ENCODE measurements at regions not wholly inside any gene's neighbourhood (a gene's known extent, or its start where the extent isn't known, plus 50 kb on each side); places are given as distances from the start of the nearest gene placed in this dataset.

DNA sequence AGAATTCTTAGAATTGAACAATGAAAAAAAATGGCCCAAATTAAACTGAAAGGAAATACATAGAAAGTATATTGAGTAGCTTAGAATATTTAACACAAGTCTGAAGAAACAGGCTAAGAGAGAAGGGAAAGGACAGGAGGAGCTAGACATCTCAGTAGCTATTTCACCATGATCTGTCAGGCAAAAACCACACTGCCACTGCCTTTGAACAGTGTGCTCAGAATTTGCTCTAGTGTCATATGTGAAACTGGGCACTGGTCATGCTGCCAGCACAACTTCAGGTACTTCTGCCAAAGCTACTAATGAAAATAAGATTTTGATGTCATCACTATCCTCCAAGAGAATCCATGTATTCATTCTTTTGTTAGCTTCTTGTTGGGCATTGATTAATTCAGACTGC lies 1280.8 kb upstream of the PCDH20 start:
- Histone ChIP-seq H3K4me1 (ENCODE audit: insufficient read depth, low read length) (no peaks in the 10 kb centered on the region), H4K20me1 (ENCODE audit: insufficient read depth, low read length) (no peaks in the 10 kb centered on the region), H3K9ac (ENCODE audit: insufficient read depth, low read depth, low read length) (no peak overlapping the region), H3K4me2 (ENCODE audit: low read depth, low read length) (no peak overlapping the region), H3K79me2 (ENCODE audit: insufficient read depth, low read length) (no peaks in the 10 kb centered on the region), H3K4me3 (replicated peaks in 1 of 3; ENCODE audit: insufficient read depth in 1 of 3, low read depth in 2 of 3, low read length in 3 of 3) (no peak overlapping the region), H3K9me3 (ENCODE audit: low read length) (no peaks in the 10 kb centered on the region), H3K36me3 (replicated peaks in 1 of 2; ENCODE audit: control insufficient read depth in 1 of 2, insufficient read depth in 2 of 2, low read length in 2 of 2) (no peaks in the 10 kb centered on the region), H3K27ac (ENCODE audit: extremely low read length, insufficient read depth, low read length) (no peak overlapping the region), H2AFZ (ENCODE audit: low read length) (no peak overlapping the region), H3K27me3 (ENCODE audit: control insufficient read depth in 1 of 2, insufficient read depth in 2 of 2, low read length in 2 of 2) (no peaks in the 10 kb centered on the region)
- ATAC-seq (no peak), DNase-seq (ENCODE audit: low spot score) (no peak), FAIRE-seq (no peak)
- intact Hi-C loops (cut with micrococcal nuclease; ENCODE audit: unreplicated experiment) = no loop called here
- BruUV-seq (replicated peaks) = no TSS peak
- CTCF ChIA-PET (ENCODE audit: low intra/inter-chr PET ratio, low total read pairs) = no interaction called here
- TF ChIP-seq HIC2 (CRISPR knock-in tag; IDR thresholded peaks at IDR 0.05; ENCODE audit: low read depth) (no peak), ZNF607 (CRISPR knock-in tag; IDR thresholded peaks at IDR 0.05; ENCODE audit: borderline replicate concordance) (no peak)
- TF ChIP-seq, protein P1, sequence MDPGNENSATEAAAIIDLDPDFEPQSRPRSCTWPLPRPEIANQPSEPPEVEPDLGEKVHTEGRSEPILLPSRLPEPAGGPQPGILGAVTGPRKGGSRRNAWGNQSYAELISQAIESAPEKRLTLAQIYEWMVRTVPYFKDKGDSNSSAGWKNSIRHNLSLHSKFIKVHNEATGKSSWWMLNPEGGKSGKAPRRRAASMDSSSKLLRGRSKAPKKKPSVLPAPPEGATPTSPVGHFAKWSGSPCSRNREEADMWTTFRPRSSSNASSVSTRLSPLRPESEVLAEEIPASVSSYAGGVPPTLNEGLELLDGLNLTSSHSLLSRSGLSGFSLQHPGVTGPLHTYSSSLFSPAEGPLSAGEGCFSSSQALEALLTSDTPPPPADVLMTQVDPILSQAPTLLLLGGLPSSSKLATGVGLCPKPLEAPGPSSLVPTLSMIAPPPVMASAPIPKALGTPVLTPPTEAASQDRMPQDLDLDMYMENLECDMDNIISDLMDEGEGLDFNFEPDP (CRISPR knock-in tag; conservative IDR thresholded peaks at IDR 0.05) = no peak
- in situ Hi-C loops (cut with HindIII; ENCODE audit: extremely low pct_ligation_motif_present, low pct_unique_long_range_greater_than_20kb) = no loop called here
- POLR2A ChIA-PET = no interaction called here

DNA sequence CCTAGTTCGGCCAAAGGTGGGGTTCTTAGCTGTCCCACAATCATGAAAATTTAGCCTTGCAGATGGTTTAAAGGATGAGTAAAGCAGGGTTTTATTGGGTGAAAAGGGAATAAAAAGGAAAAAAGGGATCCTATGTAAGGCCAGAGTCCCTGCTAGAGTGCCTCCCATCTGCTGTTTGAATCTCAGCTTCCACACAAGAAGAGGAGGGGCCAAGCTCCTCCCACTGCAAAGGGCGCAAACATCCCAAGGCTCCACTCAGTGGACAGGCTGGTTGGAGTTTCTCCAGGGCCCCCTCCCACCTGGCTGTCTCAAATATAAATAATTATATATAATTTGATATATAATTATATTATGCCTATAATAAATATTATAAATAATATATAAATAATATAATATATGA lies 1272.1 kb upstream of the PCDH20 start:
- DNase-seq (ENCODE audit: low spot score) (no peak), FAIRE-seq (no peak), ATAC-seq (no peak)
- in situ Hi-C loops (cut with HindIII; ENCODE audit: extremely low pct_ligation_motif_present, low pct_unique_long_range_greater_than_20kb) (no loop called here), intact Hi-C loops (cut with micrococcal nuclease; ENCODE audit: unreplicated experiment) (no loop called here)
- Histone ChIP-seq H3K36me3 (replicated peaks in 1 of 2; ENCODE audit: control insufficient read depth in 1 of 2, insufficient read depth in 2 of 2, low read length in 2 of 2) (no peaks in the 10 kb centered on the region), H3K9ac (ENCODE audit: insufficient read depth, low read depth, low read length) (no peak overlapping the region), H3K27me3 (ENCODE audit: control insufficient read depth in 1 of 2, insufficient read depth in 2 of 2, low read length in 2 of 2) (no peaks in the 10 kb centered on the region), H3K79me2 (ENCODE audit: insufficient read depth, low read length) (no peaks in the 10 kb centered on the region), H4K20me1 (ENCODE audit: insufficient read depth, low read length) (no peaks in the 10 kb centered on the region), H3K4me2 (ENCODE audit: low read depth, low read length) (no peak overlapping the region), H3K9me3 (ENCODE audit: low read length) (no peaks in the 10 kb centered on the region), H3K4me3 (replicated peaks in 1 of 3; ENCODE audit: insufficient read depth in 1 of 3, low read depth in 2 of 3, low read length in 3 of 3) (no peak overlapping the region), H3K27ac (ENCODE audit: extremely low read length, insufficient read depth, low read length) (no peak overlapping the region), H2AFZ (ENCODE audit: low read length) (no peak overlapping the region), H3K4me1 (ENCODE audit: insufficient read depth, low read length) (no peaks in the 10 kb centered on the region)
- WGBS (ENCODE audit: low lambda C conversion rate) = 50% methylated on average over 2 of the region's 2 CpGs
- no TSS peak for BruUV-seq (replicated peaks)
- CTCF ChIA-PET (ENCODE audit: low intra/inter-chr PET ratio, low total read pairs) = no interaction called here
- POLR2A ChIA-PET = no interaction called here
- TF ChIP-seq IKZF1 (IDR thresholded peaks at IDR 0.05) (no peak), NAIF1 (CRISPR knock-in tag; IDR thresholded peaks at IDR 0.05; ENCODE audit: borderline replicate concordance) (no peak), ZNF713 (CRISPR knock-in tag; IDR thresholded peaks at IDR 0.05) (no peak), SATB2 (CRISPR knock-in tag; IDR thresholded peaks at IDR 0.05) (no peak), ZFP36L2 (CRISPR knock-in tag; IDR thresholded peaks at IDR 0.05) (no peak), YY1 (IDR thresholded peaks at IDR 0.05; ENCODE audit: insufficient read depth, insufficient replicate concordance, low read depth, low read length) (no peak), TERF1 (CRISPR knock-in tag; IDR thresholded peaks at IDR 0.05) (no peak), SMAD9 (CRISPR knock-in tag; IDR thresholded peaks at IDR 0.05) (no peak), SYNCRIP (IDR thresholded peaks at IDR 0.05; ENCODE audit: insufficient read depth, low read depth, low read length) (no peak), PITX1 (CRISPR knock-in tag; IDR thresholded peaks at IDR 0.05) (no peak)
- TF ChIP-seq, protein P2, sequence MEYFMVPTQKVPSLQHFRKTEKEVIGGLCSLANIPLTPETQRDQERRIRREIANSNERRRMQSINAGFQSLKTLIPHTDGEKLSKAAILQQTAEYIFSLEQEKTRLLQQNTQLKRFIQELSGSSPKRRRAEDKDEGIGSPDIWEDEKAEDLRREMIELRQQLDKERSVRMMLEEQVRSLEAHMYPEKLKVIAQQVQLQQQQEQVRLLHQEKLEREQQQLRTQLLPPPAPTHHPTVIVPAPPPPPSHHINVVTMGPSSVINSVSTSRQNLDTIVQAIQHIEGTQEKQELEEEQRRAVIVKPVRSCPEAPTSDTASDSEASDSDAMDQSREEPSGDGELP (IDR thresholded peaks at IDR 0.05; ENCODE audit: borderline replicate concordance, low read depth) = no peak
